GM23338 (cell line): ENCODE measurements at regions not wholly inside any gene's neighbourhood (a gene's known extent, or its start where the extent isn't known, plus 50 kb on each side); places are given as distances from the start of the nearest gene placed in this dataset.
"Not testable (repeated sequence)": the region's sequence is repeated elsewhere in the genome, so short reads cannot be mapped to it uniquely, and the experiment has no call there.

Experiments
- ATAC-seq: fragments of 200-7000 bp; cut with Tn5 transposase; 3 replicates; pipeline ENCODE4 v1.9.1; 2020
- DNase-seq: peaks from one replicate; pipeline ENCODE4 v3.0.0-alpha.2; 2015; ENCODE audit warnings: low spot score
- H2AFZ ChIP-seq: fragments of 200-600 bp; sonication (generic); 2 replicates; pipeline ENCODE4 v1.8.0; 2016; ENCODE audit warnings: antibody characterized with exemption, mild to moderate bottlenecking, moderate library complexity
- H3F3A ChIP-seq: fragments of 200-600 bp; sonication (generic); replicated peaks from 2 replicates; pipeline ENCODE4 v1.8.0; 2017; ENCODE audit warnings: antibody characterized with exemption, mixed run types, low read depth
- H3K27ac ChIP-seq: fragments of 200-600 bp; sonication (generic); 2 replicates; pipeline ENCODE4 v1.6.1; 2016; ENCODE audit warnings: low read depth
- H3K27me3 ChIP-seq: fragments of 200-600 bp; sonication (generic); 2 replicates; pipeline ENCODE4 v1.8.0; 2016; ENCODE audit warnings: mild to moderate bottlenecking, mixed run types, moderate library complexity; ENCODE audit not compliant: insufficient read depth
- H3K36me3 ChIP-seq: fragments of 200-600 bp; sonication (generic); 2 replicates; pipeline ENCODE4 v1.8.0; 2016; ENCODE audit warnings: mild to moderate bottlenecking; ENCODE audit not compliant: insufficient read depth
- H3K4me1 ChIP-seq: fragments of 200-600 bp; sonication (generic); 2 replicates; pipeline ENCODE4 v1.8.0; 2016; ENCODE audit warnings: mild to moderate bottlenecking, moderate library complexity; ENCODE audit not compliant: insufficient read depth
- H3K4me2 ChIP-seq: fragments of 200-600 bp; sonication (generic); 2 replicates; pipeline ENCODE4 v1.7.1; 2017; ENCODE audit warnings: mixed run types
- H3K4me3 ChIP-seq: fragments of 200-600 bp; sonication (generic); 2 replicates; pipeline ENCODE4 v1.6.1; 2016; ENCODE audit warnings: mixed run types
- H3K79me2 ChIP-seq: fragments of 200-600 bp; sonication (generic); replicated peaks from 2 replicates; pipeline ENCODE4 v1.8.0; 2017; ENCODE audit warnings: mild to moderate bottlenecking; ENCODE audit not compliant: insufficient read depth
- H3K9me2 ChIP-seq: fragments of 200-600 bp; sonication (generic); 2 replicates; pipeline ENCODE4 v1.8.0; 2017; ENCODE audit not compliant: insufficient read depth
- H4K20me1 ChIP-seq: fragments of 200-600 bp; sonication (generic); replicated peaks from 2 replicates; pipeline ENCODE4 v1.8.0; 2017; ENCODE audit warnings: mild to moderate bottlenecking; ENCODE audit not compliant: insufficient read depth
- H3K27ac Mint-ChIP-seq: 2 replicates; pipeline ENCODE4 v1.8.0; 2020; ENCODE audit warnings: inconsistent platforms, mild to moderate bottlenecking, moderate library complexity, mixed read lengths
- H3K27me3 Mint-ChIP-seq: 3 replicates; pipeline ENCODE4 v1.8.0; 2022; ENCODE audit warnings: low read depth, mild to moderate bottlenecking, moderate library complexity, mixed read lengths, inconsistent platforms; ENCODE audit not compliant: insufficient read depth, poor library complexity
- H3K36me3 Mint-ChIP-seq: 3 replicates; pipeline ENCODE4 v1.8.0; 2021; ENCODE audit warnings: low read depth, mild to moderate bottlenecking, inconsistent platforms, moderate library complexity, mixed read lengths
- H3K4me1 Mint-ChIP-seq: 3 replicates; pipeline ENCODE4 v1.8.0; 2020; ENCODE audit warnings: mild to moderate bottlenecking, inconsistent platforms, mixed read lengths
- H3K4me3 Mint-ChIP-seq: 3 replicates; pipeline ENCODE4 v1.8.0; 2021; ENCODE audit warnings: moderate library complexity, mild to moderate bottlenecking, inconsistent platforms, mixed read lengths
- H3K9me3 Mint-ChIP-seq: 3 replicates; pipeline ENCODE4 v1.8.0; 2020; ENCODE audit warnings: moderate library complexity, mild to moderate bottlenecking, inconsistent platforms, mixed read lengths
- TF ChIP-seq, protein P1 (sequence below): fragments of 250-450 bp; sonication (Bioruptor Pico); IDR thresholded peaks from 2 replicates; pipeline ENCODE4 v1.5.0; 2020; ENCODE audit warnings: mild to moderate bottlenecking, moderate library complexity

DNA sequence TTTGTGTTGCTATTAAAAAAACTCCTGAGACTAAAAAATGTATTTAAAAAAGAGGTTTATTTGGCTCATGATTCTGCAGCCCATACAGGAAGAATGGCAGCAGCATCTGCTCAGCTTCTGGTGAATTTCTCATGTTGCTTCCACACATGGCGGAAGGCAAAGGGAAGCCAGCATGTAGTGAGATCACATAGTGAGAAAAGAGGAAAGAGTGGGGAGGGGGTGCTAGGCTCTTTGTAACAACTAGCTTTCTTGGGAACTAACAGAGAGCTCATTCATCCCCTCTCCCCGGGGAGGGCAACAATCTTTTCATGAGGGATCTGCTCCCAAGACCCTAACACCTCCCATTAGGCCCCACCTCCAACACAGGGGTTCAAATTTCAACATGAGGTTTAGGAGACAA, 87.6 kb upstream of the ZNF658 start:
- not testable (repeated sequence) for H3K27me3 ChIP-seq, H3K27me3 Mint-ChIP-seq, H2AFZ ChIP-seq, H3K79me2 ChIP-seq, H3K36me3 ChIP-seq, H4K20me1 ChIP-seq, H3K9me2 ChIP-seq, H3F3A ChIP-seq, H3K4me1 Mint-ChIP-seq, H3K4me1 ChIP-seq
- Histone ChIP-seq H3K4me2 (peak overlapping the region; percentile 70), H3K4me3 (peak overlapping the region; percentile 40), H3K27ac (peak overlapping the region; percentile 100)
- ATAC-seq (peak; percentile 88), DNase-seq (peak; percentile 29)
- Mint-ChIP-seq H3K9me3 (peaks cover 13% of the 10 kb centered on the region), H3K27ac (peak overlapping the region; percentile 96), H3K4me3 (peak overlapping the region; percentile 42; the same call in 2 of the 3 replicates), H3K36me3 (peaks cover 12% of the 10 kb centered on the region)
- TF ChIP-seq, protein P1, sequence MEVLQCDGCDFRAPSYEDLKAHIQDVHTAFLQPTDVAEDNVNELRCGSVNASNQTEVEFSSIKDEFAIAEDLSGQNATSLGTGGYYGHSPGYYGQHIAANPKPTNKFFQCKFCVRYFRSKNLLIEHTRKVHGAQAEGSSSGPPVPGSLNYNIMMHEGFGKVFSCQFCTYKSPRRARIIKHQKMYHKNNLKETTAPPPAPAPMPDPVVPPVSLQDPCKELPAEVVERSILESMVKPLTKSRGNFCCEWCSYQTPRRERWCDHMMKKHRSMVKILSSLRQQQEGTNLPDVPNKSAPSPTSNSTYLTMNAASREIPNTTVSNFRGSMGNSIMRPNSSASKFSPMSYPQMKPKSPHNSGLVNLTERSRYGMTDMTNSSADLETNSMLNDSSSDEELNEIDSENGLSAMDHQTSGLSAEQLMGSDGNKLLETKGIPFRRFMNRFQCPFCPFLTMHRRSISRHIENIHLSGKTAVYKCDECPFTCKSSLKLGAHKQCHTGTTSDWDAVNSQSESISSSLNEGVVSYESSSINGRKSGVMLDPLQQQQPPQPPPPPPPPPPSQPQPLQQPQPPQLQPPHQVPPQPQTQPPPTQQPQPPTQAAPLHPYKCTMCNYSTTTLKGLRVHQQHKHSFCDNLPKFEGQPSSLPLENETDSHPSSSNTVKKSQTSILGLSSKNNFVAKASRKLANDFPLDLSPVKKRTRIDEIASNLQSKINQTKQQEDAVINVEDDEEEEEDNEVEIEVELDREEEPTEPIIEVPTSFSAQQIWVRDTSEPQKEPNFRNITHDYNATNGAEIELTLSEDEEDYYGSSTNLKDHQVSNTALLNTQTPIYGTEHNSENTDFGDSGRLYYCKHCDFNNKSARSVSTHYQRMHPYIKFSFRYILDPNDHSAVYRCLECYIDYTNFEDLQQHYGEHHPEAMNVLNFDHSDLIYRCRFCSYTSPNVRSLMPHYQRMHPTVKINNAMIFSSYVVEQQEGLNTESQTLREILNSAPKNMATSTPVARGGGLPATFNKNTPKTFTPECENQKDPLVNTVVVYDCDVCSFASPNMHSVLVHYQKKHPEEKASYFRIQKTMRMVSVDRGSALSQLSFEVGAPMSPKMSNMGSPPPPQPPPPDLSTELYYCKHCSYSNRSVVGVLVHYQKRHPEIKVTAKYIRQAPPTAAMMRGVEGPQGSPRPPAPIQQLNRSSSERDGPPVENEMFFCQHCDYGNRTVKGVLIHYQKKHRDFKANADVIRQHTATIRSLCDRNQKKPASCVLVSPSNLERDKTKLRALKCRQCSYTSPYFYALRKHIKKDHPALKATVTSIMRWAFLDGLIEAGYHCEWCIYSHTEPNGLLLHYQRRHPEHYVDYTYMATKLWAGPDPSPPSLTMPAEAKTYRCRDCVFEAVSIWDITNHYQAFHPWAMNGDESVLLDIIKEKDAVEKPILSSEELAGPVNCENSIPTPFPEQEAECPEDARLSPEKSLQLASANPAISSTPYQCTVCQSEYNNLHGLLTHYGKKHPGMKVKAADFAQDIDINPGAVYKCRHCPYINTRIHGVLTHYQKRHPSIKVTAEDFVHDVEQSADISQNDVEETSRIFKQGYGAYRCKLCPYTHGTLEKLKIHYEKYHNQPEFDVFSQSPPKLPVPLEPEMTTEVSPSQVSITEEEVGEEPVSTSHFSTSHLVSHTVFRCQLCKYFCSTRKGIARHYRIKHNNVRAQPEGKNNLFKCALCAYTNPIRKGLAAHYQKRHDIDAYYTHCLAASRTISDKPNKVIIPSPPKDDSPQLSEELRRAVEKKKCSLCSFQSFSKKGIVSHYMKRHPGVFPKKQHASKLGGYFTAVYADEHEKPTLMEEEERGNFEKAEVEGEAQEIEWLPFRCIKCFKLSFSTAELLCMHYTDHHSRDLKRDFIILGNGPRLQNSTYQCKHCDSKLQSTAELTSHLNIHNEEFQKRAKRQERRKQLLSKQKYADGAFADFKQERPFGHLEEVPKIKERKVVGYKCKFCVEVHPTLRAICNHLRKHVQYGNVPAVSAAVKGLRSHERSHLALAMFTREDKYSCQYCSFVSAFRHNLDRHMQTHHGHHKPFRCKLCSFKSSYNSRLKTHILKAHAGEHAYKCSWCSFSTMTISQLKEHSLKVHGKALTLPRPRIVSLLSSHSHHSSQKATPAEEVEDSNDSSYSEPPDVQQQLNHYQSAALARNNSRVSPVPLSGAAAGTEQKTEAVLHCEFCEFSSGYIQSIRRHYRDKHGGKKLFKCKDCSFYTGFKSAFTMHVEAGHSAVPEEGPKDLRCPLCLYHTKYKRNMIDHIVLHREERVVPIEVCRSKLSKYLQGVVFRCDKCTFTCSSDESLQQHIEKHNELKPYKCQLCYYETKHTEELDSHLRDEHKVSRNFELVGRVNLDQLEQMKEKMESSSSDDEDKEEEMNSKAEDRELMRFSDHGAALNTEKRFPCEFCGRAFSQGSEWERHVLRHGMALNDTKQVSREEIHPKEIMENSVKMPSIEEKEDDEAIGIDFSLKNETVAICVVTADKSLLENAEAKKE (CRISPR knock-in tag): peak; percentile 23; the same call in 1 of the 2 replicates

DNA sequence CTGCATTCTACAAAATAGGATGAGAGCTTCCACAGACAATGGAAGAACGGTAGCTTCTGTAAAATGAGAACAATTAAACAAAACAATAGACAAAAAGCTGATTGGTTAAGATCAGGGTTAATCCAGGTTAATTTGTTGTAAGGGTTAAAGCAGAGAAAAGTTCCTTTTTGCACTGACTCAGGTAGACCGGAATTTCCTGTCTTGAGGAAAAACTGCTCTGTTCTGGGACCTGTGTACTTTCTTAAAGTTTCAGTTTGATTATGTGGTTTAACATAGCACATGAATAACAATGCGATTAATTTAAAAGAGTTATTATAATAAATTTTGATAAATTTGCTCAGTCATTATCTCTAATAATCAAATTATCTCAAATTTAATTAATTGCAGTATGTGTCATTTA, 86.5 kb upstream of the ZNF658 start:
- not testable (repeated sequence) for H3K27me3 ChIP-seq, DNase-seq, H3K4me3 Mint-ChIP-seq, H3K27me3 Mint-ChIP-seq, H3K9me2 ChIP-seq, H3K9me3 Mint-ChIP-seq, ATAC-seq, H3K79me2 ChIP-seq, H3K36me3 Mint-ChIP-seq, H3K4me1 ChIP-seq, H4K20me1 ChIP-seq, H3K36me3 ChIP-seq, H3K4me3 ChIP-seq, H3K4me1 Mint-ChIP-seq, H3F3A ChIP-seq
- H3K27ac ChIP-seq: peak overlapping the region; percentile 88; the same call in 1 of the 2 replicates
- H3K4me2 ChIP-seq: peak overlapping the region; percentile 53
- H3K27ac Mint-ChIP-seq: peak overlapping the region; percentile 75; the same call in 1 of the 2 replicates
- peak overlapping the region; percentile 78; the same call in 1 of the 2 replicates for H2AFZ ChIP-seq

DNA sequence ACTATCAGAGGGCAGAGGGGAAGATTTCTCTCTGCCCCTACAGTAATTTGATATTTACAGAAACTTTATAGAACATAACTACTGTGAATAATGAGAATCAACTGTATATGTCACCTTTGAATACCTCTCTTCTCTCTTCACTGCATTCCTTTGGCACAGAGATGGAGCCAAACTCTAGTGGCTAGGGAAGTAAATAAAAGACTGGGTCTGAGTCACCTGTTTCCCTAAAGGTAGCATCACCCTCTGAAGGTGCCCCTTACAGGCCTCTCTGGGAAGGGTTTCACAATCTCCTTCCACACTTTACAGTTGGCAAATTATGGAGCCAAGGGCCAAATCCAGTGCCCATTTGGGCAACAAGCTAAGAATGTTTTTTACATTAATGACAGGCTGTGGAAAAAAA, 81.0 kb upstream of the ZNF658 start:
- H2AFZ ChIP-seq, H3K27me3 Mint-ChIP-seq, DNase-seq, H3K27ac Mint-ChIP-seq, H3K4me2 ChIP-seq, H3K4me3 Mint-ChIP-seq, H3K4me1 Mint-ChIP-seq, H3K36me3 ChIP-seq, H3K27ac ChIP-seq, ATAC-seq, H3F3A ChIP-seq, H3K4me3 ChIP-seq, H3K36me3 Mint-ChIP-seq, H4K20me1 ChIP-seq, H3K79me2 ChIP-seq, H3K27me3 ChIP-seq, H3K9me2 ChIP-seq, H3K4me1 ChIP-seq: not testable (repeated sequence)
- peaks cover 11% of the 10 kb centered on the region; the same call in 2 of the 3 replicates for H3K9me3 Mint-ChIP-seq

DNA sequence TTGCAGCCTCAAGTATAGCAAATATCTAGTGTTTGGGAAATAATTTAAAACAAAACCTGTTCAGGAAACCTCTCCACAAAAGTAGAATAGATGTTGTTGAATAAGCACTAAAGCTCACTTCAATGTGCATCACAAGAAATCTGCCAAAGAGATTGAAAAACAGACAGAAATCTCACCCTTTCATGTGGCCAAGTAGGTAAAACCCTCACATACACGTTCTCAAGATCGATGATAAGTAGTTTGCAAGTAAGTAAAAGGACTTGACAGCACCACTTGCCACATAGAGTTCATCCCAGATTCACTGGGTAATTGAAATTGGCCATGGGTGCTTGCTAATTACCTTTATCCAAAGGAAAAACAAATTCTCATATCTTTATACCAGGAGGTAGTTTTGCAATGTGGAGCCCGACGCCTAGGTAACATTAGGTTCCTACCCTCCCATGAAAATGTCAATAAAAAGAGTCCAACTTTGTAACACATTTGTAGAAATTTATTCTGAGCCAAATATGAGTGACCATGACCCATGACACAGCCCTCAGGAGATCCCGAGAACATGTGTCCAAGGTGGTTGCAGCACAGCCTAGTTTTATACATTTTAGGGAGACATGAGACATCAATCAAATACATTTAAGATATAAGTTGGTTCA, 80.4 kb upstream of the ZNF658 start:
- not testable (repeated sequence) for H2AFZ ChIP-seq, DNase-seq, H3K4me3 ChIP-seq, H3K27ac Mint-ChIP-seq, H3F3A ChIP-seq, H3K27me3 ChIP-seq, H3K79me2 ChIP-seq, H3K36me3 Mint-ChIP-seq, ATAC-seq, H3K4me2 ChIP-seq, H3K9me2 ChIP-seq, H3K4me1 Mint-ChIP-seq, H3K4me3 Mint-ChIP-seq, H3K27me3 Mint-ChIP-seq, H4K20me1 ChIP-seq, H3K36me3 ChIP-seq, H3K27ac ChIP-seq, H3K4me1 ChIP-seq
- H3K9me3 Mint-ChIP-seq: peaks cover 11% of the 10 kb centered on the region; the same call in 2 of the 3 replicates
